ENCODE measurements at regions not wholly inside any gene's neighbourhood (a gene's known extent, or its start where the extent isn't known, plus 50 kb on each side); places are given as distances from the start of the nearest gene placed in this dataset.

GRCh38 chr4:136812100-136812880 lies 720.0 kb downstream of the PCDH18 start:
- DNase-seq = no peak

GRCh38 chr4:136811496-136812077 lies 720.7 kb downstream of the PCDH18 start:
- DNase-seq = no peak

GRCh38 chr4:136810626-136811025 lies 721.7 kb downstream of the PCDH18 start:
- no peak for DNase-seq

GRCh38 chr4:136806844-136807243 lies 725.5 kb downstream of the PCDH18 start:
- no peak for DNase-seq

GRCh38 chr4:136805617-136806016 lies 726.7 kb downstream of the PCDH18 start:
- no peak for DNase-seq

GRCh38 chr4:136803433-136803832 lies 728.9 kb downstream of the PCDH18 start:
- DNase-seq = no peak

- no peak for DNase-seq
These were observed 732.0 kb downstream of the PCDH18 start for GRCh38 chr4:136800248-136800647.

- DNase-seq = no peak
These were observed 735.3 kb downstream of the PCDH18 start for GRCh38 chr4:136796953-136797352.

GRCh38 chr4:136793848-136794247 lies 738.4 kb downstream of the PCDH18 start:
- no peak for DNase-seq

GRCh38 chr4:136784326-136784725 lies 748.0 kb downstream of the PCDH18 start:
- no peak for DNase-seq

- no peak for DNase-seq
These were observed 762.6 kb downstream of the PCDH18 start for GRCh38 chr4:136769717-136770116.

- DNase-seq = no peak
These were observed 763.4 kb downstream of the PCDH18 start for GRCh38 chr4:136768925-136769275.

- no peak for DNase-seq
These were observed 763.9 kb downstream of the PCDH18 start for GRCh38 chr4:136768213-136768924.

- no peak for DNase-seq
These were observed 768.4 kb downstream of the PCDH18 start for GRCh38 chr4:136763919-136764318.

GRCh38 chr4:136755531-136755916 lies 776.8 kb downstream of the PCDH18 start:
- no peak for DNase-seq

GRCh38 chr4:136754810-136755530 lies 777.3 kb downstream of the PCDH18 start:
- no peak for DNase-seq

- DNase-seq = no peak
These were observed 780.7 kb downstream of the PCDH18 start for GRCh38 chr4:136751556-136751955.

GRCh38 chr4:136750897-136751296 lies 781.4 kb downstream of the PCDH18 start:
- no peak for DNase-seq

- DNase-seq = no peak
These were observed 782.3 kb downstream of the PCDH18 start for GRCh38 chr4:136749989-136750388.

GRCh38 chr4:136748773-136749172 lies 783.5 kb downstream of the PCDH18 start:
- DNase-seq = no peak

- no peak for DNase-seq
These were observed 784.1 kb downstream of the PCDH18 start for GRCh38 chr4:136748165-136748564.

- DNase-seq = no peak
These were observed 789.1 kb downstream of the PCDH18 start for GRCh38 chr4:136743238-136743637.

- DNase-seq = no peak
These were observed 790.0 kb downstream of the PCDH18 start for GRCh38 chr4:136742333-136742732.

Data from right forelimb (tissue), 1 donor.